Activated naive CD4-positive, alpha-beta T cell treated with anti-CD3 and anti-CD28 coated beads, Interleukin-2, amount 50 U/mL, for 72 hours (primary cell): ENCODE measurements at regions not wholly inside any gene's neighbourhood (a gene's known extent, or its start where the extent isn't known, plus 50 kb on each side); places are given as distances from the start of the nearest gene placed in this dataset.
A peak's percentile ranks its signal among the peaks of the same experiment; 100 is the strongest.
"Not testable (repeated sequence)": the region's sequence is repeated elsewhere in the genome, so short reads cannot be mapped to it uniquely, and the experiment has no call there.

ENCODE experiments used
- ATAC-seq, 2 donors: fragments of 150-1000 bp; cut with Tn5 transposase; 2 replicates each; pipeline ENCODE4 v1.10.0; 2021; ENCODE audit warnings: mild to moderate bottlenecking in 2 of 2, moderate library complexity in 2 of 2
- DNase-seq, 2 donors: peaks; one replicate each; pipeline ENCODE4 v3.0.0; 2021 to 2022; ENCODE audit warnings: low spot score in 2 of 2
- H3K27ac Mint-ChIP-seq, 2 donors: one replicate each; pipeline ENCODE4 v1.8.0; 2022; ENCODE audit warnings: mild to moderate bottlenecking in 2 of 2, mixed read lengths in 2 of 2
- H3K36me3 Mint-ChIP-seq, 2 donors: one replicate each; pipeline ENCODE4 v1.8.0; 2022; ENCODE audit warnings: mixed read lengths in 2 of 2
- H3K9me3 Mint-ChIP-seq, 2 donors: one replicate each; pipeline ENCODE4 v1.8.0; 2022; ENCODE audit warnings: mixed read lengths in 2 of 2

DNA sequence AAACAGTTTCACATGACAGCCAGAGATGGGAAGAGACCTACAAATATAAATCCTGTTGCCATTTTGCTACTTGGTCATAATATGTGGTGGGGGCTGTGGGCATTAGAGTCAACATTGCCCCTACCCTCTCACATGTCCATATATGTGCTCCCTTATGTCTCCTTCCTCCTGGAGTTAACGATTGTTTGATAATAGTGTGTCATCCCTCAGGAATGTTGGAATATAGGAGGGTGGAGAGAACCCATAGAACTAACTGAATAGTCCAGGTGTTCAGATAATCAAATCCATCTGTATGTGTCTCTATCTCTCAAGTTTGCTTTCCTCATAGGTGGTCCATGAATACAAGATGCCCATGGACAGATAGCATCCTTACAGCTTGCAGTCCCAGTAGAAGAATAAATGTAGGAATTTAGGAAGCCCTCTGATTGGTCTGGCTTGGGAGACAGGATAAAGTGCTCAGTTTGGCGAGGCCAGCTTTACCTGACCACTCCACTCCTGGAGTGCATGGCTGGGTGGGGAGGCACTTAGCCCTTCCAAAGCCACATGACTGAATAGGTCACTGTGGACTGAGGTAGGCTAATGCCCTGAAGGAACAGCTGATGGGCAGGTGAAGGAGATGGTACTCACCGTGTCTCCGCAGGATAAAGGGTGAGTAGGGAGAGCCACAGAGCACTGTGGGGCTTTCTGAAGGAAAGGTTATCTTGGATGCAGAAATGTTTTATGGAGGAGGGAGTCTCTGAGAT lies 166.9 kb downstream of the CDCA7 start:
- Mint-ChIP-seq H3K9me3 (peaks cover 9 to 16% of the 10 kb centered on the region in 2 donors), H3K27ac (no peak overlapping the region), H3K36me3 (no peaks in the 10 kb centered on the region)
- no peak for ATAC-seq
- no peak for DNase-seq

DNA sequence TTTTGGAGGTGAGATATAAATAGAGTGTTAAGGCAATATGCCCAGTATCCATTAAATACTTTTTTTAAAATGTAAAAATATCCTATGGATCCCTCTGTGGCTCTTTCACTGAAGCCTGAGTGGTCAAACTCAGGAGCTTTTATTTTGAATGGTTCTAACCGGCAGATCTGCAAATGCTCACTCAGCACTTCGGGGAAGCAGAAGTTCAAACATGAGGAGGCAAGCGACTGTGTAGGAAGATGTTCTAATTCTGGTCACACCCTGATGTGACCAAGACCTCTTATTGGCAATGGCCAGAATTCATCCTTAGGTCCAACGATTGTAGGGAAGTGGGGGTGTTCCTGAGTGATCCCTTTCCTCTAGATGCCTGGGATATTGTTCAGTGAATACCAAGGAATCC lies 168.8 kb downstream of the CDCA7 start:
- no peak for DNase-seq
- peaks cover 4% of the 10 kb centered on the region in 2 donors for H3K9me3 Mint-ChIP-seq
- no peaks in the 10 kb centered on the region for H3K36me3 Mint-ChIP-seq
- no peak overlapping the region for H3K27ac Mint-ChIP-seq
- ATAC-seq = no peak

DNA sequence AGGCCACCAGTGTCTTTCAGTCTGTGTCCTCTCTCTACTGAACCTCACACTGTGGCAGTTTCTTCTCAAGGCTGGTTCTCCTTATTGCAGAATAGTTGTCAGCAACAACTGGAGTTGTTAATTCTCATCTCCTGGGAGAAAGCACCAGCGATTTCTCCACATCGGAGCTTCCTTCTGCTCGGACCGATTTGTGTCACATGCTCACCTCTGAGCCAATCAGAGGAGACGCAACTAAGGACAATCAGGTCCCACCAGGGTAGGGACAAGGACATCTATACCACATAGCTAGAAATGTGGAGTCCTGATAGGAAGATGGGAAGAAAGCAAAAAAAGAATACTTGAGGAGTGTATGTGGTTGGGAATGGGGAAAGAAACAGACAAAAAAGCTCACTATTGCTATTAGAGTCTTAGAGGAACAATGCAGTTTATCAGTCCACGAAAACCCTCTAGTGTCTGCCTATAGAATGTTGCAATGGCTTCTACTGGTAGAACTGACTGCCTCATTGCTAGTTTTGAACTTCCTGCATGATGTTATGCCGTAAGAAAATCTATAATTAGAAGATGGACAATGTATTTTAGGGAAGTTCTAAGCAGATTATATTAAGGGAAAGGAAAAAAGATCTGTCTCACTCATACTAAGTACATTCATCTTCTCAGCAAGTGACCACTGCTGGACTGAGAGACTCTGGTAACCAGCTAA lies 169.7 kb downstream of the CDCA7 start:
- Mint-ChIP-seq H3K36me3 (no peaks in the 10 kb centered on the region), H3K9me3 (no peaks in the 10 kb centered on the region), H3K27ac (no peak overlapping the region)
- ATAC-seq = no peak
- no peak for DNase-seq

DNA sequence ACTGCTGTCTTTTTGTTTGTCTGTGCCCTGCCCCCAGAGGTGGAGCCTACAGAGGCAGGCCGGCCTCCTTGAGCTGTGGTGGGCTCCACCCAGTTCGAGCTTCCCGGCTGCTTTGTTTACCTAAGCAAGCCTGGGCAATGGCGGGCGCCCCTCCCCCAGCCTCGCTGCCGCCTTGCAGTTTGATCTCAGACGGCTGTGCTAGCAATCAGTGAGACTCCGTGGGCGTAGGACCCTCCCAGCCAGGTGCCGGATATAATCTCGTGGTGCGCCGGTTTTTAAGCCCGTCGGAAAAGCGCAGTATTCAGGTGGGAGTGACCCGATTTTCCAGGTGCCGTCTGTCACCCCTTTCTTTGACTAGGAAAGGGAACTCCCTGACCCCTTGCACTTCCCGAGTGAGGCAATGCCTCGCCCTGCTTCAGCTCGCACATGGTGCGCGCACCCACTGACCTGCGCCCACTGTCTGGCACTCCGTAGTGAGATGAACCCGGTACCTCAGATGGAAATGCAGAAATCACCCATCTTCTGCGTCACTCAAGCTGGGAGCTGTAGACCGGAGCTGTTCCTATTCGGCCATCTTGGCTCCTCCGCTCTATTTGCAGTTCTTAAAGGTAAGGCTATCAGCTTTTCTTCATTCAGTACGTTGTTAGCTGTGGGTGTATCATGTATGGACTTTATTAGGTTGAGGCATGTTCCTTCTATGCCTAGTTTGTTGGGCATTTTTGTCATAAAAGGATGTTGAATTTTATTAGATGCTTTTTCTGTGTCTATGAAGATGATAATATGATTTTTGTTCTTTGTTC lies 178.3 kb downstream of the CDCA7 start:
- not testable (repeated sequence) for ATAC-seq, H3K36me3 Mint-ChIP-seq, H3K27ac Mint-ChIP-seq, H3K9me3 Mint-ChIP-seq, DNase-seq

DNA sequence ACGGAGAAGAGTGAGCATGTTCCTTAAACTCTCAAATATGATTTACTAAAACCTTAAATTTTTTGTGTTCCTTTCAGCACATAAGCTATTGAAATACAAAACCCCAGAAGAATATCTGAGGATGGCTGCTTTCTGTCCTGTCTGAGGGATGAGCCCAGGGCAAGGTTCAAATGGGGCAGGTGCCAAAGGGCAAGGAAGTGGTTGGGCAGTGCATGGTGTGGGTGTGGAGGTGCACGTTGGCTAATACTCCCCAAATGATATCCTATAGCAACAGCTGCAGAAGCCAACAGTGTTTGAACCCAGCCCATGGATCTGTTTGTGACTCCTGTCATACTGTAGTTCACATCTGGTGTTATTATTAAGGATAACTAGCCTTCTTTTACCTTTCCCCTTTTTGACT lies 183.0 kb downstream of the CDCA7 start:
- Mint-ChIP-seq H3K9me3 (peaks cover 4 to 9% of the 10 kb centered on the region in 2 donors), H3K27ac (no peak overlapping the region), H3K36me3 (no peaks in the 10 kb centered on the region)
- ATAC-seq = no peak
- no peak for DNase-seq

DNA sequence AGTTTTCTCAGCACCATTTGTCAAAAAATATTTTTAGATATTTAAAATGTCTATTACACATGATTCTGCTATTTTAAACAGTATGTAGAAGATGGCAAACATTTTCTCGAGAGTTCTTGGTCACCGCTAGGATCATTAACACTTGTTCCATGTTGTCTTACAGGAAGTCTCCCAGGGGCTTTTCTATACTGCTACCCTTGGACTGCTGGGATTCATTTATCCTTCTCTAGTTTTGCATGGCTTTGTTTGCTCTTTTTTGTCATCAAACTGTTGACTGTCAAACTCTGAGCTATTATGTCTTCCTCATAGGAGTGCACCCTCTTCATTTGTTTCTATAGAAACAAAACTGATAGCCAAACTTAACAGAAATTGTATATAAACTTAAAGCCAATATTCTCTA lies 184.9 kb downstream of the CDCA7 start:
- no peak for DNase-seq
- no peak for ATAC-seq
- peaks cover 0 to 4% of the 10 kb centered on the region in 2 donors for H3K9me3 Mint-ChIP-seq
- H3K27ac Mint-ChIP-seq = no peak overlapping the region
- no peaks in the 10 kb centered on the region for H3K36me3 Mint-ChIP-seq

DNA sequence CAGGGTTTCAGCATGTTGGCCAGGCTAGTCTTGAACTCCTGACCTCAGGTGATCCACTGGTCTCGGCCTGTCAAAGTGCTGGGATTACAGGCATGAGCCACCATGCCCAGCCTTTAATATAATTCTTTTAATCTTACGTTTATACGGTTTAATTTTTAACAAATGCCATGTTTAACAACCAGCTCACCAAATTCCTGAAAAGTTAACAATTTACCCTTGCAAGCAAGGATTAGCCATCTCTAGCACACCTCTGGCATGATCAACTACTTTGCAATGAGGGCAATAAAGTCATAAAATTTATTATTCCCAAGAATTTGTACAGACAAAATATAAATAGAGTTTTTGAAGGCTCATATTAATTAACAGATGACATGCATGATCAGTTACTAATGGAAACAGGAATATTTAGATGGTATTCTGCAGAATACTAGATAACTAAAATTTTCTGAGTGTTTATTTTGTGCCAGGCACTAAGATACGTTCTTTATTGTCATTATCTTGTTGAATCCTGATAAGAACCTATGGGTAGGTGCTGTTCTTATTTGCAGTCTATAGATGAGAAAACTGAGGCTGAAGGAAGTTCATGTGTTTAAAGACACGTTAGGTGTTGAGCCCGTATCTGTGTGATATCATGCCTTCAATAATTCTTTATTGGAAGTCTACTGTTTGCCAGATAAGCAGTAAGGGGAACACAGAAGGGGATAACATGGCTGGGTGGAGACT lies 190.1 kb downstream of the CDCA7 start:
- H3K9me3 Mint-ChIP-seq = no peaks in the 10 kb centered on the region
- ATAC-seq (no peak), DNase-seq (no peak)
- no peak overlapping the region for H3K27ac Mint-ChIP-seq
- no peaks in the 10 kb centered on the region for H3K36me3 Mint-ChIP-seq

DNA sequence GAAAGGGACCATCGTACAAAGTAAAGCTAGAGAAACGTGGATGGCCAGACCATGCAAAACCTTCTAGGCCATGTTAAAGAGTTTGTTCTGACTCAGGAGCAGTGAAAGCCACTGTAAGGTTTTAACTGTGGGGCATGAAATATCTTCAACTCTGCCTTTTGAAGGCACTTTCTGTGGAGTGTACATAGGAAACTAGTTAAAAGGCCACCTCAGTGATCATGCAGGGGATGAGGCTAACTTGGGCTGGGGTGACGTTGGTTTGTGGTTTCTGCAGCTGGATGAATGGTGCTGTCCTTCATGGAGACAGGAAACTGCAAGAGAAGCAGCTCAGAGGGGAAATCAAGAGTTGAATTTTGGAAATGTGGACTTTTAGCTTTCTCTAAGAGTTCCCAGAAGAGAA lies 190.7 kb downstream of the CDCA7 start:
- no peak overlapping the region for H3K27ac Mint-ChIP-seq
- H3K9me3 Mint-ChIP-seq = peaks cover 0 to 4% of the 10 kb centered on the region in 2 donors
- ATAC-seq = peak in 1 of 2 donors; percentile 24
- no peak for DNase-seq
- H3K36me3 Mint-ChIP-seq = no peaks in the 10 kb centered on the region

DNA sequence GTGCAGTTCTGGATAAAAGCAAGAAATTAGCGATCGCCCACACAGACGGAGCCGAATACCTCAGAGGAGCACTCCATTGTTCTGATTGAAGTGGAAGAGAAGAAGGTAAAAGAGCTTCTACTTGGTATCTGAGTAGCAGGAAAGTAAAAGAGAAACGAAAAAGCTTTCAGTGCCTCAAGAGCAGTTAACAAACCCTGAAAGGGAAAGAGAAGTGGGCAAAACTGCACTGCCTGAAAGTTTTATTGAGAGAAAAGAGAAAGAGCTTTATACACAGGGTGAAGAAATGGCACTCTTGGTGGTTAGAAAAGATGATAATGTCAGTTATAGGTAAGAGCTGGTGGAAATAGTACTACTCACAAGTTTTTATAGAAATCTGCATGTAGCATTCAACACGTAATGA lies 192.8 kb downstream of the CDCA7 start:
- DNase-seq (no peak), ATAC-seq (no peak)
- no peaks in the 10 kb centered on the region for H3K36me3 Mint-ChIP-seq
- H3K27ac Mint-ChIP-seq = no peak overlapping the region
- H3K9me3 Mint-ChIP-seq = peaks cover 0 to 10% of the 10 kb centered on the region in 2 donors

DNA sequence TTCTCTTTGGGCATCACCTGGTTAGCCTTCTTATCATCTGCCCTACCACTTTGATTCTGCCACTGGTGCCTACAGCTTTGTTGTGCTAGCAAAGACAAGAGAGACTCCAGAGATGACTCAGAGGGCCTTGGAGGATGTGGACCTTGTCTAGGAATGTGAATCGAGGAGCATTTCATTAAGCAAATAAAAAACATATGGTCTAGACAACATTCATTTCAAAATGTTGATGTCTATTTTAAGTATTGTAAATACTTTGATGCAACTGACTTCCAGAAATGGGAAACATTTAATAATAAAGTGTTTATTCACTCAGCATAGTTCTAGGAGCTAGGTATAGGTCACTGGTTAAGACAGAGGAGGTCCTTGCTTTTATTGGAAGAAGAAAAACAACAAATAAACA lies 195.5 kb downstream of the CDCA7 start:
- peaks cover 0 to 10% of the 10 kb centered on the region in 2 donors for H3K9me3 Mint-ChIP-seq
- no peaks in the 10 kb centered on the region for H3K36me3 Mint-ChIP-seq
- no peak overlapping the region for H3K27ac Mint-ChIP-seq
- ATAC-seq (no peak), DNase-seq (no peak)

DNA sequence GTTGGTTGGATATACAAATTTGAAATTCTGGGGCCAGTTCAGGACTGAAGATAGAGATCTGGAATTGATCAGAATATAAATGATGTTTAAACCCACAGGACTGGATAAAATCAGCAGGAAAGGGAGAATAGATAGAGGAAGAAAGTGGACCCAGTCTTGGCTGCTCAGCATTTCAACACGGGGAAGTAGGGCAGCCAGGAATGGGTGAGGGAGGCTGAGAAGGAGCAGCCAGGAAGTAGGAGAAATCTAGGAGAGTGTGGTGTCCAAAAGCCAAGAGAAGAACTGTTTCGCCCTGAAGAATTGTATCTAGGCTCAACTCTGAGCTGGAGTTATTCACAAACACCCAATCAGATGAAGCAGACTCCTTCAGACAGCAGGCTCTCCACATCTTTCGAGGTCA lies 197.9 kb downstream of the CDCA7 start:
- Mint-ChIP-seq H3K9me3 (peaks cover 0 to 10% of the 10 kb centered on the region in 2 donors), H3K36me3 (no peaks in the 10 kb centered on the region), H3K27ac (no peak overlapping the region)
- ATAC-seq (no peak), DNase-seq (no peak)

DNA sequence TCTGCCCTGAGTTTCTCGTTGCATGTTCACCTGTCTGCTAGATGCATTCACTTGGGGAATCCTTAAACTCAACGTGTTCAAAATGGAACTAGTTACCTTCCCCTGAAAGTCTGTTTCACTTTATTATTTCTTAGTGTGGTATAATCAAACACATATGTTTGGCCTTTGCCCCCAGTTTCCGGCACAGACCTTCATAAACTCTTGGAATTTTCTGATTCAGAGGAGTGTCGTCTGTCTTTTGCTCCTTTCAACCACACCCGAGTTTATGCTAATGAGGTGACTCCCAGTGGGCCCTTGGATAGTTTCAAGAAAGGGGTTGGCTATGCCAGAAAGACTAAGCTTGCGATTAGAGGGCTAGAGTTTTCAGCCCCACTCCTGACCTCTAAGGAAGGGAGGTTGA lies 198.9 kb downstream of the CDCA7 start:
- Mint-ChIP-seq H3K27ac (no peak overlapping the region), H3K9me3 (peaks cover 0 to 10% of the 10 kb centered on the region in 2 donors), H3K36me3 (no peaks in the 10 kb centered on the region)
- DNase-seq (no peak), ATAC-seq (no peak)

DNA sequence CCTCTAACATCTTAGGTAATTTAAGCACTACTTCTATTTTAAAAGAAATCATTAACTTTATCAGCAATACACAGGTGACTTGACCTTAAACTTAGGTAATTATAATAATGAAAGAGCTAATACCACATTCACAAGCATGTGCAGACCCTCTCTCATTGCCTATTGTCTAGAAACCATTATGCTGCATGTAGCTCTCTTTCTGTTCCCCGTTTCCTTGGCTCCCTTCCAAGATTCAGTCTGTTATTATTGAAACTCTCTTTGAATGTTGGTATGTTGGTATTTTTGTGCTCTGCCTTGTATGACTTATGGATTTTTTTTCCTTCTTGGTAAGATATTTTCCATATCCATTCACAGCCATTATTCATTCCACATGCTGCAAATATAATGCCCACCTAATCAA lies 201.2 kb downstream of the CDCA7 start:
- H3K27ac Mint-ChIP-seq = no peak overlapping the region
- peaks cover 0 to 3% of the 10 kb centered on the region in 2 donors for H3K9me3 Mint-ChIP-seq
- H3K36me3 Mint-ChIP-seq = peaks cover 0 to 4% of the 10 kb centered on the region in 2 donors
- ATAC-seq (no peak), DNase-seq (no peak)

DNA sequence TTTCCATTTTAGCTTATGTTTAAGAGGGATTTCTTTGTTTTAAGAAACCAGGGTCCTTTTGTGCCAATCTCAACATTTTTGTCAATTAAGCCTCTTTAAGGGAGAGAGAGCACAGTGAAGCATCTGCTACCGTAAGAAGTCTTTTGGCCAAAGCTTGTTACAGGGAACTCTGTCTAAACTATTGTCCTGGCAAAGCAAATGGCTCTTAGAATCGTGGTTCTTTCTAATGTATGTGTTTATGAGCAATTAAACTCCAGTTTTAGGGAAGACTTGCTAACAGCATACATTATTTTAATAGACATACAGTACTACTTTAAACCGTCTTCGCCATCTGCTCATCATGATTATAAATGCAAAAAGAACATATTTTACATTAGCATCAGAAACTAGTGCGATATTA lies 202.1 kb downstream of the CDCA7 start:
- DNase-seq = no peak
- no peak for ATAC-seq
- H3K36me3 Mint-ChIP-seq = peaks cover 0 to 12% of the 10 kb centered on the region in 2 donors
- no peak overlapping the region for H3K27ac Mint-ChIP-seq
- H3K9me3 Mint-ChIP-seq = peaks cover 0 to 6% of the 10 kb centered on the region in 2 donors

DNA sequence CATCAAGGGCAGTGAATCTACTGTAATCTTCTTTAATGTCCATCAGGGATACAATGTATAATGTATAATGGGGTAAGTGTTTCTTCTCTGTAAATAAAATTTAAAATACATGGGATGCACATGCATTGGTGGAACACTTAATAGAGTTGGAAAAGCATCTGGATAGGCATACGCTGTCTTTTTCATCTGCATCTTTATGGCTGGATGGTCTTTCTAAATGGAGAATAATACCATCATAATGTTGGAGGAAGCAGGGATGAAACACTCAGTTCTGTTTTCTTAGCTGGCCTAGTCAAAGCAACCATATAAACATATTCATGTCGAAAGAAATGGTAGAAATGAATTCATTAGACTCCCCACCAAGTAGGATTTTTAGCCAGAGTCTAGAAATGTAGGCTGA lies 202.8 kb downstream of the CDCA7 start:
- Mint-ChIP-seq H3K9me3 (peaks cover 0 to 6% of the 10 kb centered on the region in 2 donors), H3K27ac (no peak overlapping the region), H3K36me3 (peaks cover 0 to 15% of the 10 kb centered on the region in 2 donors)
- DNase-seq (no peak), ATAC-seq (no peak)

DNA sequence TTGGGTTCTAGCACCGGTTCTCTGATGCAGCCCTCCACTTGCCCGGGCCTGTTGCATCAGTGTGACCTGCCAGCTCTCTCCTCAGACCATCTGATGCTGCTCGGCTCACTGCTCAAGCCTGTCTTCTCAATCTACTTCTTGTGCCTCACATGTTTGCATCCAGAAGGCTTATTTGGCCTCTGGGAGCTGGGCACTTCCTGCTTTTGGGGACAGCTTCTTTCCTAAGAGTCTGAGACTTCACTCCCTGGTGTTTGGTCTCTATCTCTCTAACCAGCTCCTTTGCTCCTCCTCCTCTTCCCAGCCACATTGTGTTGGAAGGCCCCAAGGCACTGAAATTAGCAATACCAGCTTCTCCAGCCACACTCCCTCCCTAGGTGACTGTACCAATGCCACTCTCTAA lies 212.8 kb downstream of the CDCA7 start:
- no peak for DNase-seq
- H3K27ac Mint-ChIP-seq = no peak overlapping the region
- H3K36me3 Mint-ChIP-seq = no peaks in the 10 kb centered on the region
- no peak for ATAC-seq
- H3K9me3 Mint-ChIP-seq = peaks cover 0 to 5% of the 10 kb centered on the region in 2 donors

DNA sequence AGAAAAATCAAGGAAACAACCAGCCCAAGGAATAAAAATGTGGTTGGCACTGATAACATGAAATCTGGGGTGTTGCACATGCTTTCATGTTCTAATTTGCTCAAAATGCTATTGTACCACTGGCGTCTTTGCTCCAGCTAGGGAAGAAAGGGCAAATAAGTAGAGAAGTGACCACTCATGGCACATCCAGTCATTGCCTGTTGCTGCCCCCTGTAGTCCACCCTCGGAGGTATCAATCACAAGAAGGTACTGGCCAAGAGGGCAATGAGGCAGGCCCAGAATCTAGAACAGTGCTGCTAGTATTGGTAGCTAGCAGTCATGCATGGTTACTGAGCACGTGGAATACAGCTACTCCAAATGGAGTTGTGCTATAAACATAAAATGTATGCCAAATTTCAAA lies 213.4 kb downstream of the CDCA7 start:
- no peaks in the 10 kb centered on the region for H3K36me3 Mint-ChIP-seq
- ATAC-seq = no peak
- DNase-seq = no peak
- H3K27ac Mint-ChIP-seq = no peak overlapping the region
- no peaks in the 10 kb centered on the region for H3K9me3 Mint-ChIP-seq
